ENCODE measurements at regions not wholly inside any gene's neighbourhood (a gene's known extent, or its start where the extent isn't known, plus 50 kb on each side); places are given as distances from the start of the nearest gene placed in this dataset.
"Not testable (repeated sequence)": the region's sequence is repeated elsewhere in the genome, so short reads cannot be mapped to it uniquely, and the experiment has no call there.

DNA sequence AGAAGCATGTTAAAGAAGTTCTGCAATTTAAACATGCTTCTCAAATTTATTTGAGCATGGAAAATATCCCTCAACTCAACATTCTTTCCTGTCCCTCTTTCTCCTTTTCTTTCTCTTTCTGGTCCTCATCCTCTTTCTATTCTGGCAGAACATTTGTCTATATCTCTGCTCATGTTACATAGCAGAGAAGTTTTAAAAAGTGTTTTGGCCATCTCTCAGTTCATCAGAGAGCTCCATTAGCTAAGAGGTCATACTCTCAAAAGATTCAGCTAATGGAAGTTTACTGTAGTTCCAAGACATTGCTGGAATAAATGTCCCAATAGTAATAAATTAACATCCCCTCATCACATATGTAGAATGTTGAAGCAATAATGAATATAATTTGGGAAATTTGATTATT is 53.5 kb downstream of the XCL2 start:
- no peak for DNase-seq (ENCODE audit: low spot score)

DNA sequence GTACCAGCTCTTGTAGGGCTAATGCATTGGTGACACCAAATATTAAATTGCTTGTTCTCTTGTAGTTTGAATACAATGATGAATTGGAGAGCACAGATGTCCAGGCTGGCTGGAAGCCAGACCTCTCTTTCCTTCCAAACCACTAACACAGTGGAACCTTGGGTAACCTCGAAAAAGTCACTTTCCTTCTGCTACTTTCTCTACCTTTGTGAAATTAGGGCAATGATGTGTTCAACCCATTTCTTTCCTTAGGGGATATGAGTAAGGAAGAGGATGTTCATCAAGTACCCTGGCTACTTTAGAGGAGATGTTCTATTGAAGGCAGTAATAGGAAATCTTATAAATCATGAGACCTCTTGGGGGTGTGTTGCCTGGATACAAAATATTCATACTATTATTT is 55.7 kb downstream of the XCL2 start:
- DNase-seq (ENCODE audit: low spot score): no peak

DNA sequence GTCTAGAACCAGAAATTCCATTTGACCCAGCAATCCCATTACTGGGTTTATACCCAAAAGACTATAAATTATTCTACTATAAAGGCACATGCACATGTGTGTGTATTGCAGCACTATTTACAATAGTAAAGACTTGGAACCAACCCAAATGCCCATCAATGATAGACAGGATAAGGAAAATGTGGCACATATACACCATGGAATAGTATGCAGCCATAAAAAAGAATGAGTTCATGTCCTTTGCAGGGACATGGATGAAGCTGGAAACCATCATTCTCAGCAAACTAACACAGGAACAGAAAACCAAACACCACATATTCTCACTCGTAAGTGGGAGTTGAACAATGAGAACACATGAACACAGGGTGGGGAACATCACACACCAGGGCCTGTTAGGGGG is 57.0 kb downstream of the XCL2 start:
- not testable (repeated sequence) for DNase-seq (ENCODE audit: low spot score)

DNA sequence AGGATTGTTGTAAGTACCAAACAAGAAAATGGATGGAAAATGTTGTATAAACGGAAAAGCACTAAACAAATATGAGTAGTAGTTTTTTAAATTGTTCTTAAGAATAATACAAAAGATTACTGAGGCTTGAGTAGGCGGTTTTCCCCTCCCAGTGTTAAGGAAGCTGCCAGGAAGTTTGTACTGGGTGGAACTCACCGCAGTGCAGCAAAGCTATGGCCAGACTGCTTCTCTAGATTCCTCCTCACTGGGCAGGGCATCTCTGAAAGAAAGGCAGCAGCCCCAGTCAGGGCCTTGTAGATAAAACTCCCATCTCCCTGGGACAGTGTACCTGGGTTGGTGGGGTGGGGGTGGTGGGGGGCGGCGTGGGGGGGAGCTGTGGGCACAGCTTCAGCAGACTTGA is 58.7 kb downstream of the XCL2 start:
- no peak for DNase-seq (ENCODE audit: low spot score)

GRCh38 chr1:168484083-168484482 is 59.7 kb downstream of the XCL2 start:
- no peak for DNase-seq (ENCODE audit: low spot score)

DNA sequence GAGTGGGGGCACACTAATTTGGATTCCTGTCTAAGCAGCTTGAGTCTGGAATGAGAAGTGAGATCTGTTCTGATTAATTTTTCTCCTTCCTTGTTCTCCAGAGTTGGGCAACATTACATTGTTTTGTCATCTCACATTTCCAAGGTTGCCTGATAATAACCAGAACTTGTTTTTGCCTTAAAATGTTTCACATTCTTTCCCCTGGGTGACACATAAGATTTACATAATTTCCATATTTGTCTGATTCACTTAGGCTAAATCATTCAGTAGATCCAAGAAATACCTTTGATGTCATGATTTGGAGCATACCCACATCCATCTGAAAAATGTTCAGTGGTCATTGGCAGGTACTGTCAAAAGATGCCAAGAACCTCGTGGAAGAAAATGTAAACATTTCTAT is 60.3 kb downstream of the XCL2 start:
- DNase-seq (ENCODE audit: low spot score): no peak

DNA sequence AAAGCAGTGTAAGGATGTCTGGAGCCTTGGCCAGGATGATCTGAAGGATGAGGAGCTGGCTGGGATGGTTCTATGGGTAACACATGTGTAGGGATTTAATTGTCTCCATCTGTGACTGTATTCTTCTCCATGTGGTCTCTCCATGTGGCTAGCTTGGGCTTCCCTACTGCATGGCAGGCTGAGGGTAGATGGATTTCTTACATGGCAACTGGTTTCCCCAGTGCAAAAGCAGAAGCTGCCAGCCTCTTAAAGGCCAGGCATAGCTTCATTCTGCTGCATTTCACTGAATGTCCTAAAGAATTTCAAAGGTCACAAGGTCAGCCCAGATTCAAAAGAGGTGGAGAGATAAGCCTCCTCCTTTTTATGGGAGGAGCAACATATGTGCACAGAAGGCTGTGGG is 61.7 kb downstream of the XCL2 start:
- peak; percentile 58 for DNase-seq (ENCODE audit: low spot score)

GRCh38 chr1:168481586-168481985 is 62.2 kb downstream of the XCL2 start:
- DNase-seq (ENCODE audit: low spot score): no peak

DNA sequence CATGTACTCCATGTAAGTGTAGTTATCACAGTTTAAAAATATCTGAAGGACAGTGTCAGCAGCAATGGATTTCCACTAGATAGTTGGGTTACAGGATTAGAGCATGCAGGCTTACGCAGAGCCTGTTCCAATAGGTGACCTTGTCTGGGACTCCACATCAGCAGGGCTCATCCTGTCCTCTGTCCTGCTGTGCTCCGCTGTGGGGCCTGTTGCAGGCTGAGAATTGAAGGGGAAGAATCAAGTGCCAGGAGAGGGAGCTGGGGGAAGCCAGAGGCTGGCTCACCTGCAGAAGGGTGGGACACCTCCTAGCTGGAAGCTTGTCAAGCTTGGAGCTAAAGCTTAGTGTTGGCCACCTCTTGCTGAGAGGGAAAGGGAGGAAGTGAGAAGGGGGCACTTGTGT is 62.8 kb downstream of the XCL2 start:
- DNase-seq (ENCODE audit: low spot score): no peak

- no peak for DNase-seq (ENCODE audit: low spot score)
Observed at GRCh38 chr1:168477792-168478191, 66.0 kb downstream of the XCL2 start.

DNA sequence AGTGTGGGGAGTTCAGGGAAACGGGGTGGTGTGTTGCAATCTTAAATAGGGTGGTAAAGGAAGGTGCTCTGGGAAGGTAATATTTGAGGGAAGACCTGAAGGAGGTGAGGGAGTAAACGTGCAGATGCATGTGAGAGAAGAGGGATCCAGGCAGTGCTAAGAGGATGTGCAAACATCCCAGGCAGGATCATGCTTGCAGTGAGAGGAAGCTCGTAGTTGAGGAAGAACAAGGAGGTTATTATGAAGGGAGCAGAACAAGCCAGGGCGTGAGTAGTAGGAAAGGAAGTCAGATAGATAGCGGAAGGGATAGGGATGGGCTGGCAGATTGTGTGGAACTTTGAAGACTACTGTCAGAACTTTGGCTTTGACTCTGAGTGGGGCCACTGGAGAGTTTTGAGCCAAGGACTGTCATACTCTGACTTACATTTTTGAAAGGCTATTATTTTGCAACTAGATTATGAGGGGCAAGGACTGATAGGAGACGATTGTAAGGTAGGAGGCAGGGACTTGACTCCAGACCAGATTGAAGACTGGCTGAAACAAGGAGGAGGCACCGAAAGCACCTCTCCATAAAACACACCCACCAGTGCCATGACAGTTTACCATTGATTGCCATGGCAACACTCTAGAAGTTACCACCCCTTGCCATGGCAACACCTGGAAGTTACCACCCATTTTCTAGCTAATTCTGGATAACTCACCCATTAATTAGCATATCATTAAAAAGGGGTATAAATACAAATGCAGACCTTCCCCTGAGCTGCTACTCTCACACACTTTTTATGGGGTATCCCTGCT is 67.0 kb downstream of the XCL2 start:
- no peak for DNase-seq (ENCODE audit: low spot score)

- DNase-seq (ENCODE audit: low spot score): no peak
Observed at GRCh38 chr1:168474322-168474721, 69.5 kb downstream of the XCL2 start.

DNA sequence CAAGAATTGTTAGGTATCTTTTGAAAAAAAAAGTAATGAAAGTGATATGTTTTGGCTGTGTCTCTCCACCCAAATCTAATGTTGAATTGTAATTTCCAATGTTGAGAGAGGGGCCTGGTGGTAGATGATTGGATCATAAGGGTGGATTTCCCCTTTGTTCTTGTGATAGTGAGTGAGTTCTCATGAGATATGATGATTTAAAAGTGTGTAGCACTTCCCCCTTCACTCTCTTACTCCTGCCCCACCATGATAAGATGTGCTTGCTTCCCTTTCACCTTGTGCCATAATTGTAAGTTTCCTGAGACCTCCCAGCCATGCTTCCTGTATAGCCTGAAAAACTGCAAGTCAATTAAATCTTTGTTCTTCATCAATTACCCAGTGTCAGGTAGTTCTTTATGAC is 70.7 kb downstream of the XCL2 start:
- DNase-seq (ENCODE audit: low spot score): no peak

DNA sequence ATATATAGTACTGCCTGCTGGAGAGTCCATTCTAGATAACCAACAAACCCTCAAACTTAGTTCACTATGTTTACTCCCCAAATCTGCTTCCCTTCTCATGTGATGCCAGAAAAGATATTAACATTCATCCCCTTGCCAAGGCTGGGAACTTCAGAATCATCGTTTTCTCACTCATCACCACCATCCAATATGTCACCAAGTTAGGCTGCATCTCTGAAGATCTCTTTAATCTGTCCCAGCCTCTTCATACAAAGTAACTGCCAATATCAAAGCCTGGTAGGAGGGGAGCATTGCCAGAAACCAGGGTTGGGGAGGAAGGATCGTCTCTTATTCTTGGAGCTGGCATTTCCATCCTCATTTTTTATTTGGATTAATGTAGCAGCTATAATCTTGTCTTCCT is 71.6 kb downstream of the XCL2 start:
- no peak for DNase-seq (ENCODE audit: low spot score)

DNA sequence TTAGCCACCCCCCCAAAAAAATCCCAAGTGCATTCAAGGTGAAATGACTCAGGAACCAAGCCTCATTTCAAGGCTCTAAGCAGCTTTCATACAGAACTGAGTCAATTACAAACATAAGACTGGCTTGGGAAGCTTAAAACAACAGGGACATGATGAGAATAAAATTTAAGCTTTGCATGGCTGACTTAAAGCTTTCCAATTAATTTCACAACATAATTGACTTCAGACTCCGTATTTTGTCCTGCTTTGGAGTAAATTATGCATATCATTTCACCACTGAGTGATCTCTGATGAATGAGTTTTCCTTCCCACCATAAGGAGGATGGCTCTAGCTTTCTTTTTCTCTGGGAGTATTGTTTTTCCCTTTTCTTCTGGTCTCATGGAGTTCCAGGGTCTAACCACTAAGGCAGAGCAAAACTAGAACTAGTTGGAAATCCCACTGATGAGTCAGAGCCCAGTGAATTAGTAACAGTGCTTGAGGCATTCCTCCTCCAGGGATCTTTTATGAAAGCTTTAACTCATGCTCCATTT is 72.8 kb downstream of the XCL2 start:
- DNase-seq (ENCODE audit: low spot score): no peak

DNA sequence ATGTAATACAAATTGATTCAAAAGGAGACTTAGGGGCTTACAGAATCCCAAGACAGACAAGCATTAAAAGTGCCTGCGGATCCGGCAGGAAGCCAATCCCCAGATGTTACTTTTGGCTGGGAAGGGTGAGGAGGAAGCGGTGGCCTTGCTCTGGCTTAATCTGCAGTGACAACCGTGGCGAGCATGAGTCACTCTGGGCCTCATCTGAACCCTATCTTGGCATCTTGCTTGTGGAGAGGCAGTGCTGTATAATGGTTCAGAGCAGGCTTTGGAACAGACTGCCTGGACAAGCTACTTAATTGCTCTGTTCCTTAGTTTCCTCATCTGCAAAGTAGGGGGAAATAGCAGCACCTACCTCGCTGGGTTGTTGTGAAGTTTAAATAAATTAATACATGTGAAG is 74.1 kb downstream of the XCL2 start:
- peak; percentile 57 for DNase-seq (ENCODE audit: low spot score)

GRCh38 chr1:168468822-168469221 is 75.0 kb downstream of the XCL2 start:
- DNase-seq (ENCODE audit: low spot score): no peak

GRCh38 chr1:168468042-168468809 is 75.6 kb downstream of the XCL2 start:
- DNase-seq (ENCODE audit: low spot score): no peak

DNA sequence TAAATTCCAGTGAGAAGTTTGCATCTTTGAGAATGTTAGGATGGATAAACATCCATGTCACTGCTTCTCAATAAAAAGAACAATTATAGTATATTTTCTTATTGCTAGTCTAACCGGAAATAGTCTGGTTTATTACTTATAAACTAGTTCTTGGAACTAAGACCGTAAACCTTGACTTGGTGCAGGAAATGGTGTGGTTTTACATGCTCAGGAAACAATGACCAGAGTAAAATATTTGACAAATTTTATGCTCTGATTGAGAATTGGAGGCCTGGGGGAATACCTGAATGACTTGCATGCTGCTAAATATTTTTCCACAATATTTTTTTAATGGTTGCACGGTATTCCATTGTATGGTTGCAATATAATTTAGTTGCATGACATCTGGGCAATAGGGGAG is 76.3 kb downstream of the XCL2 start:
- DNase-seq (ENCODE audit: low spot score): no peak

DNA sequence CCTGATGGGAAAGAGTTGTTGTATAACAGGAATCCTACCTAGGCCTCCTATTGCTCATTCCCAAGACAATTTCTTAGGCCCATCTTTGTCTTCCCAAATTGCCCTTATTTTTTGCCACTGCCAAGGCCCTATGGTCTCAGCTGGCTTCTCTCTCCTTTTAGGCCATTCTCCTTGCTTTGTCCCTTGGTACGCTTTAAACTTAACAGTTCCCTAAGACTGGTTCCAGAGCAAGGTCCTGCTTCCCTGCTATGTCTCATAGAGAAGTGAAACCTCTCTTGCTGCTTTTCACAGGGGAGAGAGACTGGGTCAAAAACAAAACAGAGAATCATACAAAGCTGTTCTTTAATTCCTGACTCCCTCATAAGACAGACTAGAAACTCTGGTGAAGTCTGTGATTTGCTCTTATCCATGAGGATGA is 77.1 kb downstream of the XCL2 start:
- DNase-seq (ENCODE audit: low spot score): no peak

DNA sequence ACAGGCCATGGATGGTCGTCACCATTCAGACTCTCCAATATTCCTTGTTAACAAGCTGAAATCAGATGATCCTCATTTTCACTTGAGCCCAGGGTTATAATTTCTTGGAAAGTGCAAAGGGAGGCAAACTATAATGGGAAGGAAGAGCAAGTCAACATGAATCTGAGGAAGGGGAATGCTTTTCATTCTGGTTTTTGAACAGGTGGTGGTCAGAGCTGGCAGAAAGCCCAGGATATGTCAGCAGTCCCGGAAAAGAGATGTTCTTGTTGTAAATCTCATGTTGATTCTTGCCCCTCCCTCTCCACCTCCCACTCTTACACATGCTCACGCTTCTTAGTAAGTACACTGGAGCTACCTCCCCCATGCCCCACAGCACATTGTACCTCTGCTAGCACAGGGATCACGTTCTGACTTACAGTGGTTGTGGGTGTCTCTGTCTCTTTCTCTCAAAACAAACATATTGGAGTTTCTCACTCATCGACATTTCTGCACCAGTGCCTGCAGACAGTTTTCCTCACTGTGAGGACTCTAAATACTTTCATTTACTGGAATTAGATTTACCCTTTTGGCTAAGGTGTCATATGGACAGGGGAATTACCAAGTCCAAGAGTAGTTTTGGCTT is 77.6 kb downstream of the XCL2 start:
- DNase-seq (ENCODE audit: low spot score): no peak

DNA sequence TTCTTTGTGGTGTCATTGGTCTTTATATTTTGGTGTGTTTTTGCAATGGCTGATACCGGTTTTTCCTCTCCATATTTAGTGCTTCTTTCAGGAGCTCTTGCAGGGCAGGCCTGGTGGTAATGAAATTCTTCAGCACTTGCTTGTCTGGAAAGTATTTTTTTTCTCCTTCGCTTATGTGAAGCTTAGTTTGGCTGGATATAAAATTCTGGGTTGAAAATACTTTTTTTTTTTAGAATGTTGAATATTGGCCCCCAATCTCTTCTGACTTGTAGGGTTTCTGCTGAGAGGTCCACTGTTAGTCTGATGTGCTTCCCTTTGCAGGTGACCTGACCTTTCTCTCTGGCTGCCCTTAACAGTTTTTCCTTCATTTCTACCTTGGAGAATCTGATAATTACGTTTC is 82.7 kb downstream of the XCL2 start:
- not testable (repeated sequence) for DNase-seq (ENCODE audit: low spot score)

GRCh38 chr1:168457296-168457695 is 86.5 kb downstream of the XCL2 start:
- DNase-seq (ENCODE audit: low spot score): not testable (repeated sequence)
